GM13976 (cell line): ENCODE measurements at regions not wholly inside any gene's neighbourhood (a gene's known extent, or its start where the extent isn't known, plus 50 kb on each side); places are given as distances from the start of the nearest gene placed in this dataset.

Source experiments
- DNase-seq: peaks from one replicate; pipeline ENCODE4 v3.0.0; 2012; ENCODE audit warnings: low spot score
- in situ Hi-C: fragments of 300-500 bp; cut with MboI; formaldehyde crosslinking; loops from one replicate; pipeline ENCODE4 v1.12.0; 2022; ENCODE audit warnings: low sequenced_read_pairs, mixed read lengths, inconsistent platforms; ENCODE audit not compliant: unreplicated experiment
- TF ChIP-seq, protein P1 (sequence below): IDR thresholded peaks from 2 replicates; pipeline ENCODE4 v1.5.1; 2012; ENCODE audit warnings: borderline replicate concordance, mild to moderate bottlenecking; ENCODE audit not compliant: insufficient read depth; ENCODE audit errors: extremely low read depth, missing control alignments, control extremely low read depth

DNA sequence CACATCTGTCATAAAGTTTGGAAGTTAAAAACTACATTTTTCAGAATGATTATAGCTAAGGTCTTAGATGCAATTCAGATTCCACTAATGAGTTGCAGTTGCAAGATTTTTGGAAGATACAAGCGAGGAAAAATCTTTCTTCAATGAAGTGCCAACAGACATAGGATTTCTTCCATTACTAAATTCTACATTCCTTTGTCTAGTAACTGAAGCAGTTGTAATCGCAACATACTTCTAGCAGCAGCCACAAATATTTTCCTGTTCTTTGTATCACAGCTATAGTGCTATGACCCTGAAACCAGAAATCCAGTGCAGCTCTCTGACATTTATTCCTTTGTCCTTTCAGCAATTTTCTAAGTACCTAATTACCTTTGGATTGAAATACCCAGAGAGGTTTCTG, 225.2 kb upstream of the SLIT2 start:
- TF ChIP-seq, protein P1, sequence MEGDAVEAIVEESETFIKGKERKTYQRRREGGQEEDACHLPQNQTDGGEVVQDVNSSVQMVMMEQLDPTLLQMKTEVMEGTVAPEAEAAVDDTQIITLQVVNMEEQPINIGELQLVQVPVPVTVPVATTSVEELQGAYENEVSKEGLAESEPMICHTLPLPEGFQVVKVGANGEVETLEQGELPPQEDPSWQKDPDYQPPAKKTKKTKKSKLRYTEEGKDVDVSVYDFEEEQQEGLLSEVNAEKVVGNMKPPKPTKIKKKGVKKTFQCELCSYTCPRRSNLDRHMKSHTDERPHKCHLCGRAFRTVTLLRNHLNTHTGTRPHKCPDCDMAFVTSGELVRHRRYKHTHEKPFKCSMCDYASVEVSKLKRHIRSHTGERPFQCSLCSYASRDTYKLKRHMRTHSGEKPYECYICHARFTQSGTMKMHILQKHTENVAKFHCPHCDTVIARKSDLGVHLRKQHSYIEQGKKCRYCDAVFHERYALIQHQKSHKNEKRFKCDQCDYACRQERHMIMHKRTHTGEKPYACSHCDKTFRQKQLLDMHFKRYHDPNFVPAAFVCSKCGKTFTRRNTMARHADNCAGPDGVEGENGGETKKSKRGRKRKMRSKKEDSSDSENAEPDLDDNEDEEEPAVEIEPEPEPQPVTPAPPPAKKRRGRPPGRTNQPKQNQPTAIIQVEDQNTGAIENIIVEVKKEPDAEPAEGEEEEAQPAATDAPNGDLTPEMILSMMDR = no peak
- DNase-seq = no peak
- in situ Hi-C loops = no loop called here

DNA sequence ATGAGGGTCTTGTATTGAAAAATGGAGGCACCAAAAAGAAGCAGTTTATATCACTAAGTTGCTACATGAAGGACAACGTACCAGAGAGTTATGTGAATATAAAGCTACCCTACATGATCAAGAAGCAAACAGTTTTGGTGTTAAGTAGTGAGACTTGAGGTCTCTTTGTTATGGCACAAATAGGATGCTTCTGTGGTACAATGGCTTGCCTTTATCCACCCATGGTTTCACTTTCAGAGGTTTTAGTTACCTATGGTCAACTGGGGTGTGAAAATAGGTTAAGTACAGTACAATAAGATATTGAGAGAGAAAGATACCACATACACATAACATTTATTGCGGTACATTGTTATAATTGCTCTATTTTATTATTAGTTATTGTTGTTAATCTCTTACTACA, 229.2 kb upstream of the SLIT2 start:
- no peak for DNase-seq
- TF ChIP-seq, protein P1 = no peak
- in situ Hi-C loops = no loop called here

DNA sequence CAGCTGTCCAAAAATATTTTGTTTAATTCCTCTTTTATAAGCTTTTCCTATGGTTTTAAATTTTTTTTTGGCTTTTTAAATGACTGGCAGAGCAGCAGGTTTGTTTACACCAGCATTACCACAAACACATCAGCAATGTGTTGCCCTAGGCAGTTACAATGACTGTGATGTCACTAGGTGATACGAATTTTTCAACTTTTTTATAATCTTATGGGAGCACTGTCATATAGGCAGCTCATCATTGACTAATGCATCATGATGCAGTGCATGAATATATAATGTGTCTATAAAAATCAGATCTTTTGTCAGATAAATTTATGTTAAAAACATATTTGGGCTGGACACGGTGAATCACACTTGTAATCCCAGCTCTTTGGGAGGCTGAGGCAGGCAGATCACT, 231.6 kb upstream of the SLIT2 start:
- no peak for DNase-seq
- TF ChIP-seq, protein P1 = no peak
- in situ Hi-C loops = no loop called here

GRCh38 chr4:20019310-20020015, 232.2 kb upstream of the SLIT2 start:
- no peak for DNase-seq
- TF ChIP-seq, protein P1 = no peak
- in situ Hi-C loops = no loop called here

- no peak for DNase-seq
- TF ChIP-seq, protein P1 = no peak
- in situ Hi-C loops = no loop called here
Observed at GRCh38 chr4:20017777-20018115, 234.0 kb upstream of the SLIT2 start.

GRCh38 chr4:20017070-20017776, 234.5 kb upstream of the SLIT2 start:
- in situ Hi-C loops = no loop called here
- TF ChIP-seq, protein P1 = no peak
- no peak for DNase-seq
